A549 (cell line): ENCODE measurements at regions not wholly inside any gene's neighbourhood (a gene's known extent, or its start where the extent isn't known, plus 50 kb on each side); places are given as distances from the start of the nearest gene placed in this dataset.

Experiments used
- ATAC-seq, 2 experiments: fragments of 200-7000 bp in 1 of 2; fragments of >200 bp in 1 of 2; cut with Nextera tagmentation in 1 of 2; cut with Tn5 transposase in 1 of 2; 3 replicates each; pipeline versions ENCODE4 v1.8.0 to v1.9.1; 2018 to 2020; ENCODE audit warnings: mild to moderate bottlenecking in 1 of 2, moderate library complexity in 1 of 2
- CTCF ChIA-PET: fragments of 300-600 bp; sonication (Branson Sonifier 250); formaldehyde crosslinking; extraction: SDS; loops from one replicate; lab custom pipeline; 2021; ENCODE audit warnings: antibody characterized with exemption, inconsistent platforms; lab: Yijun Ruan, JAX
- POLR2A ChIA-PET: fragments of 350-600 bp; formaldehyde crosslinking; extraction: SDS; loops from one replicate; lab custom pipeline; 2021; ENCODE audit warnings: antibody characterized with exemption, inconsistent platforms; lab: Yijun Ruan, JAX
- DNase-seq, 2 experiments: peaks; one replicate each; pipeline versions ENCODE4 v3.0.0 to v3.0.0-alpha.2; 2011 to 2016; ENCODE audit warnings: low read depth in 1 of 2, low spot score in 1 of 2
- FAIRE-seq: peaks from 2 replicates; lab custom pipeline; 2011; peaks lifted over from hg19 to GRCh38; lab: Jason Lieb, UNC
- H3K27ac ChIP-seq, 2 experiments: fragments of >200 bp; sonication (Bioruptor Twin); formaldehyde crosslinking; 3 replicates each; pipeline ENCODE4 v1.5.1; 2016 to 2017
- H3K4me1 ChIP-seq: fragments of >200 bp; sonication (Bioruptor Twin); formaldehyde crosslinking; 3 replicates; pipeline ENCODE4 v1.6.1; 2016
- H3K4me2 ChIP-seq: fragments of >200 bp; sonication (Bioruptor Twin); formaldehyde crosslinking; 3 replicates; pipeline ENCODE4 v1.6.1; 2016
- H3K4me3 ChIP-seq: fragments of >200 bp; sonication (Bioruptor Twin); formaldehyde crosslinking; 3 replicates; pipeline ENCODE4 v1.5.1; 2016
- H3K9me3 ChIP-seq: fragments of >200 bp; sonication (Bioruptor Twin); formaldehyde crosslinking; 3 replicates; pipeline ENCODE4 v1.6.1; 2016
- BHLHE40 ChIP-seq: IDR thresholded peaks from 2 replicates; pipeline ENCODE4 v1.6.1; 2012; ENCODE audit warnings: low read depth, low read length, inconsistent platforms
- CHD2 ChIP-seq: fragments of 150-350 bp; IDR thresholded peaks from 2 replicates; pipeline ENCODE4 v1.6.1; 2014; ENCODE audit warnings: low read length; ENCODE audit not compliant: partially characterized antibody
- EP300 ChIP-seq, 2 experiments: fragments of >200 bp; sonication (Bioruptor Twin); formaldehyde crosslinking; IDR thresholded peaks; 2 replicates in 1 of 2; 3 replicates in 1 of 2; pipeline ENCODE4 v1.6.1; 2016 to 2017
- ESRRA ChIP-seq: fragments of 150-350 bp; IDR thresholded peaks from 2 replicates; pipeline ENCODE4 v1.6.1; 2014; ENCODE audit warnings: mild to moderate bottlenecking, low read length, borderline replicate concordance
- GATA3 ChIP-seq: IDR thresholded peaks from 2 replicates; pipeline ENCODE4 v1.6.1; 2012; ENCODE audit warnings: borderline replicate concordance
- HDAC2 ChIP-seq: fragments of 200-600 bp; sonication (generic); IDR thresholded peaks from 2 replicates; pipeline ENCODE4 v1.6.1; 2016
- HEYL ChIP-seq: fragments of 250-450 bp; sonication (Bioruptor Pico); IDR thresholded peaks from 2 replicates; pipeline ENCODE4 v1.8.0; 2021; ENCODE audit warnings: mild to moderate bottlenecking, moderate library complexity
- HOXB5 ChIP-seq: fragments of 250-450 bp; sonication (Bioruptor Pico); IDR thresholded peaks from 2 replicates; pipeline ENCODE4 v1.5.0; 2020; ENCODE audit warnings: mild to moderate bottlenecking, moderate library complexity
- JUN ChIP-seq, 2 experiments: fragments of >200 bp; sonication (Bioruptor Twin); formaldehyde crosslinking; IDR thresholded peaks; 2 replicates in 1 of 2; 3 replicates in 1 of 2; pipeline ENCODE4 v1.6.1; 2016 to 2017
- JUNB ChIP-seq: fragments of >200 bp; sonication (Bioruptor Twin); formaldehyde crosslinking; IDR thresholded peaks from 2 replicates; pipeline ENCODE4 v1.6.1; 2016
- KDM5A ChIP-seq: fragments of 200-600 bp; sonication (generic); IDR thresholded peaks from 2 replicates; pipeline ENCODE4 v1.6.1; 2016; ENCODE audit warnings: antibody characterized with exemption, mild to moderate bottlenecking
- MAFK ChIP-seq: fragments of 450-650 bp; IDR thresholded peaks from 2 replicates; pipeline ENCODE4 v1.6.1; 2014; ENCODE audit not compliant: partially characterized antibody
- NR3C1 ChIP-seq: fragments of >200 bp; sonication (Bioruptor Twin); formaldehyde crosslinking; IDR thresholded peaks from 3 replicates; pipeline ENCODE4 v1.6.1; 2017
- POLR2A ChIP-seq: IDR thresholded peaks from 2 replicates; pipeline ENCODE4 v1.6.1; 2012; ENCODE audit warnings: mild to moderate bottlenecking, low read length
- POLR2AphosphoS2 ChIP-seq: conservative IDR thresholded peaks from 2 replicates; pipeline ENCODE4 v1.6.1; 2012; ENCODE audit warnings: low read length, improper control_type of control experiment, inconsistent platforms
- RNF2 ChIP-seq: fragments of 200-600 bp; sonication (generic); IDR thresholded peaks from 2 replicates; pipeline ENCODE4 v1.6.1; 2016; ENCODE audit warnings: low read depth, mild to moderate bottlenecking, antibody characterized with exemption, moderate library complexity, borderline replicate concordance
- ZC3H11A ChIP-seq: fragments of 450-650 bp; IDR thresholded peaks from 2 replicates; pipeline ENCODE4 v1.6.1; 2014; ENCODE audit warnings: antibody characterized with exemption, mild to moderate bottlenecking
- ZFP36 ChIP-seq: fragments of 450-650 bp; IDR thresholded peaks from 2 replicates; pipeline ENCODE4 v1.6.1; 2014; ENCODE audit warnings: borderline replicate concordance; ENCODE audit not compliant: partially characterized antibody
- ZNF302 ChIP-seq: fragments of 250-450 bp; sonication (Bioruptor Pico); IDR thresholded peaks from 2 replicates; pipeline ENCODE4 v1.9.0; 2021; ENCODE audit warnings: inconsistent platforms, mild to moderate bottlenecking, moderate library complexity
- WGBS: methylation state at CpG from one replicate; pipeline ENCODE4 v1.1.6; 2017; ENCODE audit errors: missing lambda C conversion rate; 5-methylcytosine and 5-hydroxymethylcytosine counted together
- TF ChIP-seq, protein P1 (sequence below): fragments of >200 bp; sonication (Bioruptor Twin); formaldehyde crosslinking; IDR thresholded peaks from 2 replicates; pipeline ENCODE4 v1.6.1; 2016
- TF ChIP-seq, protein P2 (sequence below): fragments of >200 bp; sonication (Bioruptor Twin); formaldehyde crosslinking; IDR thresholded peaks from 3 replicates; pipeline ENCODE4 v1.5.1; 2016
- TF ChIP-seq, protein P3 (sequence below): fragments of >200 bp; sonication (Bioruptor Twin); formaldehyde crosslinking; IDR thresholded peaks from 3 replicates; pipeline ENCODE4 v1.6.1; 2016
- TF ChIP-seq, protein P4 (sequence below): IDR thresholded peaks from 2 replicates; pipeline ENCODE4 v1.6.1; 2012; ENCODE audit warnings: low read depth, borderline replicate concordance
- TF ChIP-seq, protein P5 (sequence below): fragments of 150-350 bp; IDR thresholded peaks from 2 replicates; pipeline ENCODE4 v1.6.1; 2014; ENCODE audit warnings: low read depth, mild to moderate bottlenecking, low read length
- TF ChIP-seq, protein P6 (sequence below): fragments of 250-450 bp; sonication (Bioruptor Pico); IDR thresholded peaks from 2 replicates; pipeline ENCODE4 v1.5.0; 2020; ENCODE audit warnings: low read depth, mild to moderate bottlenecking, moderate library complexity

DNA sequence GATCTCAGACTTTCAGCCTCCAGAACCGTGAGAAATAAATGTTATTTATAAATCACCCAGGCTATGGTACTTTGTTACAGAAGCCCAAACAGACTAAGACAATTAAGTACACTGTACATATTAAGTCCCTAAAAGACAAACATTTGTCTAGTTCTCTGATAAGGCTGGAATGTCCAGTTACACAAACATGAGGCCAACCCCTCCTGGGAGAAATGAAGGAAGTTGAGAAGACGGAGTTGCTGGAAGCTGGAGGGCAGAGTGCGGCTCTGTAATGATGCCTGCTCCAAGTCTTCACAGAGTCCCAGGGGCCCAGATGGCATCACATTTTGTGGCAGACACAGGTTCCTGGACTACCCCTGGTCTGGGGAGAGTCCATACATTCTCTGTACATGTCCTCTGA, 79.2 kb upstream of the ST8SIA3 start (continued):
- TF ChIP-seq, protein P1, sequence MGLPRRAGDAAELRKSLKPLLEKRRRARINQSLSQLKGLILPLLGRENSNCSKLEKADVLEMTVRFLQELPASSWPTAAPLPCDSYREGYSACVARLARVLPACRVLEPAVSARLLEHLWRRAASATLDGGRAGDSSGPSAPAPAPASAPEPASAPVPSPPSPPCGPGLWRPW: no peak
- TF ChIP-seq HEYL (CRISPR knock-in tag): no peak
- no peak for TF ChIP-seq JUN (IDR thresholded peaks at IDR 0.05)
- no peak for TF ChIP-seq BHLHE40
- TF ChIP-seq JUNB: no peak
- TF ChIP-seq ZC3H11A: no peak
- TF ChIP-seq HOXB5 (CRISPR knock-in tag): no peak

DNA sequence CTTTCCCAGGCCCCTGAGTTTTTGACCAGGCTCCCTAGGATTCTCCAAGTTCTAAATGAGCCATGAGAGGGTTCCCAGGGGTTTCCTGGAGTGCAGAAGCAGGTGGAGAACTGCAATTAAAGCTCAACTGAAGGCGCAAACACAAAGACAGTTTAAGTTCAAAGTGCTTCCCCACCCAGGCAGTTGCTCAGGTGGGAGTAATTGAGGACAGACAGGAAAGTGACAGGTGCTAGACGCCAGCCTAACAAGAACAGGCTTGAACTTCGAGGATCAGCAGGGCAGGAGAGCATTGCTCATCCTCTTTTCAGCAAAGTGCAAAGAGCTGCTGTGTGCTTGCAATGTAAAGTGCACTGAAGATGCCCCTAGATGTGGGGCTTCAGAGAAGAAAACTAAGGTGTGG, 77.2 kb upstream of the ST8SIA3 start:
- DNase-seq (no peak), ATAC-seq (no peak), FAIRE-seq (no peak)
- POLR2A ChIA-PET: no interaction called here
- TF ChIP-seq POLR2A: no peak
- no peak for TF ChIP-seq CHD2
- TF ChIP-seq, protein P2, sequence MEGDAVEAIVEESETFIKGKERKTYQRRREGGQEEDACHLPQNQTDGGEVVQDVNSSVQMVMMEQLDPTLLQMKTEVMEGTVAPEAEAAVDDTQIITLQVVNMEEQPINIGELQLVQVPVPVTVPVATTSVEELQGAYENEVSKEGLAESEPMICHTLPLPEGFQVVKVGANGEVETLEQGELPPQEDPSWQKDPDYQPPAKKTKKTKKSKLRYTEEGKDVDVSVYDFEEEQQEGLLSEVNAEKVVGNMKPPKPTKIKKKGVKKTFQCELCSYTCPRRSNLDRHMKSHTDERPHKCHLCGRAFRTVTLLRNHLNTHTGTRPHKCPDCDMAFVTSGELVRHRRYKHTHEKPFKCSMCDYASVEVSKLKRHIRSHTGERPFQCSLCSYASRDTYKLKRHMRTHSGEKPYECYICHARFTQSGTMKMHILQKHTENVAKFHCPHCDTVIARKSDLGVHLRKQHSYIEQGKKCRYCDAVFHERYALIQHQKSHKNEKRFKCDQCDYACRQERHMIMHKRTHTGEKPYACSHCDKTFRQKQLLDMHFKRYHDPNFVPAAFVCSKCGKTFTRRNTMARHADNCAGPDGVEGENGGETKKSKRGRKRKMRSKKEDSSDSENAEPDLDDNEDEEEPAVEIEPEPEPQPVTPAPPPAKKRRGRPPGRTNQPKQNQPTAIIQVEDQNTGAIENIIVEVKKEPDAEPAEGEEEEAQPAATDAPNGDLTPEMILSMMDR: no peak
- TF ChIP-seq MAFK: no peak
- TF ChIP-seq, protein P3, sequence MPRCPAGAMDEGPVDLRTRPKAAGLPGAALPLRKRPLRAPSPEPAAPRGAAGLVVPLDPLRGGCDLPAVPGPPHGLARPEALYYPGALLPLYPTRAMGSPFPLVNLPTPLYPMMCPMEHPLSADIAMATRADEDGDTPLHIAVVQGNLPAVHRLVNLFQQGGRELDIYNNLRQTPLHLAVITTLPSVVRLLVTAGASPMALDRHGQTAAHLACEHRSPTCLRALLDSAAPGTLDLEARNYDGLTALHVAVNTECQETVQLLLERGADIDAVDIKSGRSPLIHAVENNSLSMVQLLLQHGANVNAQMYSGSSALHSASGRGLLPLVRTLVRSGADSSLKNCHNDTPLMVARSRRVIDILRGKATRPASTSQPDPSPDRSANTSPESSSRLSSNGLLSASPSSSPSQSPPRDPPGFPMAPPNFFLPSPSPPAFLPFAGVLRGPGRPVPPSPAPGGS: no peak
- no peak for TF ChIP-seq ZFP36
- TF ChIP-seq, protein P4, sequence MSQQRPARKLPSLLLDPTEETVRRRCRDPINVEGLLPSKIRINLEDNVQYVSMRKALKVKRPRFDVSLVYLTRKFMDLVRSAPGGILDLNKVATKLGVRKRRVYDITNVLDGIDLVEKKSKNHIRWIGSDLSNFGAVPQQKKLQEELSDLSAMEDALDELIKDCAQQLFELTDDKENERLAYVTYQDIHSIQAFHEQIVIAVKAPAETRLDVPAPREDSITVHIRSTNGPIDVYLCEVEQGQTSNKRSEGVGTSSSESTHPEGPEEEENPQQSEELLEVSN: no peak
- no peak for TF ChIP-seq KDM5A
- no peak for TF ChIP-seq HDAC2
- no peak for TF ChIP-seq POLR2AphosphoS2
- TF ChIP-seq, protein P5, sequence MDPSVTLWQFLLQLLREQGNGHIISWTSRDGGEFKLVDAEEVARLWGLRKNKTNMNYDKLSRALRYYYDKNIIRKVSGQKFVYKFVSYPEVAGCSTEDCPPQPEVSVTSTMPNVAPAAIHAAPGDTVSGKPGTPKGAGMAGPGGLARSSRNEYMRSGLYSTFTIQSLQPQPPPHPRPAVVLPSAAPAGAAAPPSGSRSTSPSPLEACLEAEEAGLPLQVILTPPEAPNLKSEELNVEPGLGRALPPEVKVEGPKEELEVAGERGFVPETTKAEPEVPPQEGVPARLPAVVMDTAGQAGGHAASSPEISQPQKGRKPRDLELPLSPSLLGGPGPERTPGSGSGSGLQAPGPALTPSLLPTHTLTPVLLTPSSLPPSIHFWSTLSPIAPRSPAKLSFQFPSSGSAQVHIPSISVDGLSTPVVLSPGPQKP: no peak
- no peak for TF ChIP-seq RNF2
- TF ChIP-seq GATA3: no peak
- no peak for TF ChIP-seq EP300 (IDR thresholded peaks at IDR 0.05)
- TF ChIP-seq ESRRA: no peak
- no peak for TF ChIP-seq ZNF302 (CRISPR knock-in tag)
- TF ChIP-seq HOXB5 (CRISPR knock-in tag): no peak
- no peak for TF ChIP-seq NR3C1
- no peak overlapping the region for H3K4me2 ChIP-seq
- H3K4me1 ChIP-seq: no peaks in the 10 kb centered on the region
- CTCF ChIA-PET: no interaction called here
- H3K27ac ChIP-seq: no peak overlapping the region
- WGBS: 46% methylated on average over 3 of the region's 3 CpGs
- H3K9me3 ChIP-seq: no peaks in the 10 kb centered on the region
- no peak overlapping the region for H3K4me3 ChIP-seq

DNA sequence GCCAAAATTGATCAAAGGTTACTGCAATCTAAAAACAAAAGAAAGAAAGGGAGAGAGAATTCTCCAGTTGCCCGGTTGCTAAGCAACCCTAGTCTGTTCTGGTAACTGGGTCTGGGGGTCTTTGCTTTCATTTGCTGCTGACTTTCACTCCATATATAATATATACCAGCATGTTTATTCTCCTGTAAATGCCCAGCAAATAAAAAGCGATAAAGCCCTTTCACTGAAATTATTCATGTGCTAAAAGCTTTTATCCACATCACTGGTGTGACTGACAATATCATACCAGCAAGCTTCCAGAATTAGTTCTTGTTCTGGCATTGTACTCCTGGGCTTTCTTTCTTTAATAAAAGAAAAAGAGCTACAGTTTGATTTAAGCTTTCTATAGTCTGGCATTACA, 75.5 kb upstream of the ST8SIA3 start:
- H3K4me3 ChIP-seq: no peak overlapping the region
- 60% methylated on average over 2 of the region's 2 CpGs for WGBS
- TF ChIP-seq NR3C1: no peak
- no peak for TF ChIP-seq ZFP36
- TF ChIP-seq, protein P6, sequence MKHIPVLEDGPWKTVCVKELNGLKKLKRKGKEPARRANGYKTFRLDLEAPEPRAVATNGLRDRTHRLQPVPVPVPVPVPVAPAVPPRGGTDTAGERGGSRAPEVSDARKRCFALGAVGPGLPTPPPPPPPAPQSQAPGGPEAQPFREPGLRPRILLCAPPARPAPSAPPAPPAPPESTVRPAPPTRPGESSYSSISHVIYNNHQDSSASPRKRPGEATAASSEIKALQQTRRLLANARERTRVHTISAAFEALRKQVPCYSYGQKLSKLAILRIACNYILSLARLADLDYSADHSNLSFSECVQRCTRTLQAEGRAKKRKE (CRISPR knock-in tag): no peak
- no peak for TF ChIP-seq ZC3H11A
- no peak for TF ChIP-seq HDAC2
- TF ChIP-seq JUNB: no peak

More for the DNA sequence above, 75.5 kb upstream of the ST8SIA3 start:
- H3K27ac ChIP-seq: no peak overlapping the region
- ChIA-PET POLR2A (no interaction called here), CTCF (no interaction called here)
- FAIRE-seq (no peak), ATAC-seq (no peak), DNase-seq (no peak)
- no peaks in the 10 kb centered on the region for H3K4me1 ChIP-seq
- no peaks in the 10 kb centered on the region for H3K9me3 ChIP-seq
- H3K4me2 ChIP-seq: no peak overlapping the region
